NCI-H510A treated with DMSO at 0.1 percent for 48 hours (cell line): ENCODE measurements at regions not wholly inside any gene's neighbourhood (a gene's known extent, or its start where the extent isn't known, plus 50 kb on each side); places are given as distances from the start of the nearest gene placed in this dataset.
"Not testable (repeated sequence)": the region's sequence is repeated elsewhere in the genome, so short reads cannot be mapped to it uniquely, and the experiment has no call there.

Experiments used
- DNase-seq: peaks from one replicate; lab custom pipeline; 2025; lab: John Stamatoyannopoulos, UW

- no peak for DNase-seq
These were observed 203.2 kb downstream of the IZUMO3 start for GRCh38 chr9:24342457-24342856.

GRCh38 chr9:24333629-24334028 is 212.1 kb downstream of the IZUMO3 start:
- DNase-seq, result no peak

- no peak for DNase-seq
These were observed 246.8 kb downstream of the IZUMO3 start for GRCh38 chr9:24298912-24299311.

- no peak for DNase-seq
These were observed 247.8 kb downstream of the IZUMO3 start for GRCh38 chr9:24297931-24298330.

- DNase-seq, result no peak
These were observed 249.6 kb downstream of the IZUMO3 start for GRCh38 chr9:24296124-24296523.

- peak; percentile 1 for DNase-seq
These were observed 252.3 kb downstream of the IZUMO3 start for GRCh38 chr9:24293386-24293785.

- no peak for DNase-seq
These were observed 258.9 kb downstream of the IZUMO3 start for GRCh38 chr9:24286761-24287160.

GRCh38 chr9:24258626-24259025 is 287.1 kb downstream of the IZUMO3 start:
- DNase-seq, result no peak

- no peak for DNase-seq
These were observed 288.0 kb downstream of the IZUMO3 start for GRCh38 chr9:24257726-24258125.

- no peak for DNase-seq
These were observed 299.7 kb downstream of the IZUMO3 start for GRCh38 chr9:24245988-24246387.

GRCh38 chr9:24242576-24242975 is 303.1 kb downstream of the IZUMO3 start:
- no peak for DNase-seq

- DNase-seq, result no peak
These were observed 327.0 kb downstream of the IZUMO3 start for GRCh38 chr9:24218656-24219055.

- DNase-seq, result no peak
These were observed 335.1 kb downstream of the IZUMO3 start for GRCh38 chr9:24210641-24211040.

GRCh38 chr9:24189986-24190385 is 355.7 kb downstream of the IZUMO3 start:
- no peak for DNase-seq

- DNase-seq, result not testable (repeated sequence)
These were observed 354.5 kb upstream of the ELAVL2 start for GRCh38 chr9:24180572-24180971.

GRCh38 chr9:24144796-24145195 is 318.8 kb upstream of the ELAVL2 start:
- no peak for DNase-seq

- DNase-seq, result not testable (repeated sequence)
These were observed 309.0 kb upstream of the ELAVL2 start for GRCh38 chr9:24135072-24135471.

GRCh38 chr9:24132244-24132643 is 306.2 kb upstream of the ELAVL2 start:
- no peak for DNase-seq

GRCh38 chr9:24127519-24127918 is 301.5 kb upstream of the ELAVL2 start:
- DNase-seq, result no peak

GRCh38 chr9:24118190-24118589 is 292.1 kb upstream of the ELAVL2 start:
- no peak for DNase-seq

- no peak for DNase-seq
These were observed 270.7 kb upstream of the ELAVL2 start for GRCh38 chr9:24096756-24097155.

- DNase-seq, result no peak
These were observed 269.2 kb upstream of the ELAVL2 start for GRCh38 chr9:24095246-24095645.

- DNase-seq, result no peak
These were observed 264.5 kb upstream of the ELAVL2 start for GRCh38 chr9:24090566-24090965.

- no peak for DNase-seq
These were observed 247.6 kb upstream of the ELAVL2 start for GRCh38 chr9:24073666-24074065.

GRCh38 chr9:24073007-24073592 is 247.1 kb upstream of the ELAVL2 start:
- DNase-seq, result no peak
